Natural killer cell treated with Interleukin-12 subunit alpha and Interleukin-12 subunit beta and Interleukin-15 and Interleukin-18, amount 100 ng/mL, for 72 hours (primary cell): ENCODE measurements at regions not wholly inside any gene's neighbourhood (a gene's known extent, or its start where the extent isn't known, plus 50 kb on each side); places are given as distances from the start of the nearest gene placed in this dataset.
A peak's percentile ranks its signal among the peaks of the same experiment; 100 is the strongest.

ENCODE experiments used
- ATAC-seq, 2 donors: fragments of 150-1000 bp; cut with Tn5 transposase in 1 of 2; sonication (Bioruptor Pico), chemical (Tn5 transposase) in 1 of 2; 2 replicates each; pipeline ENCODE4 v1.10.0; 2021
- DNase-seq: peaks from one replicate; pipeline ENCODE4 v3.0.0; 2022; ENCODE audit warnings: low spot score
- H3K27ac Mint-ChIP-seq, 2 donors: 1 replicate in 1 of 2; 2 replicates in 1 of 2; pipeline ENCODE4 v1.8.0; 2022; ENCODE audit warnings: mixed read lengths in 2 of 2, mild to moderate bottlenecking in 1 of 2, moderate library complexity in 1 of 2
- H3K27me3 Mint-ChIP-seq, 2 donors: 1 replicate in 1 of 2; 2 replicates in 1 of 2; pipeline ENCODE4 v1.8.0; 2022; ENCODE audit warnings: mixed read lengths in 2 of 2
- H3K36me3 Mint-ChIP-seq: one replicate; pipeline ENCODE4 v1.8.0; 2022; ENCODE audit warnings: mixed read lengths
- H3K4me1 Mint-ChIP-seq, 2 donors: 1 replicate in 1 of 2; 2 replicates in 1 of 2; pipeline ENCODE4 v1.8.0; 2022; ENCODE audit warnings: low read depth in 2 of 2, mixed read lengths in 2 of 2, mild to moderate bottlenecking in 1 of 2
- H3K4me3 Mint-ChIP-seq: one replicate; pipeline ENCODE4 v1.8.0; 2022; ENCODE audit warnings: mixed read lengths
- H3K9me3 Mint-ChIP-seq: 2 replicates; pipeline ENCODE4 v1.8.0; 2022; ENCODE audit warnings: mixed read lengths

- peaks cover 5% of the 10 kb centered on the region for H3K36me3 Mint-ChIP-seq
- H3K4me1 Mint-ChIP-seq, result peaks cover 0 to 5% of the 10 kb centered on the region in 2 donors
- no peaks in the 10 kb centered on the region for H3K9me3 Mint-ChIP-seq
- ATAC-seq, result no peak
- DNase-seq, result no peak
- H3K27ac Mint-ChIP-seq, result no peak overlapping the region
- H3K27me3 Mint-ChIP-seq, result peaks cover 5 to 7% of the 10 kb centered on the region in 2 donors
- H3K4me3 Mint-ChIP-seq, result no peak overlapping the region
Measured at GRCh38 chr5:180439911-180440769, 54.0 kb upstream of the CNOT6 start.

- ATAC-seq (peak in 1 of 2 donors; percentile 46), DNase-seq (no peak)
- Mint-ChIP-seq H3K9me3 (no peaks in the 10 kb centered on the region), H3K4me3 (no peak overlapping the region), H3K27ac (no peak overlapping the region), H3K36me3 (peaks cover 5% of the 10 kb centered on the region), H3K4me1 (peaks cover 0 to 5% of the 10 kb centered on the region in 2 donors), H3K27me3 (peaks cover 7 to 17% of the 10 kb centered on the region in 2 donors)
Measured at GRCh38 chr5:180441564-180442051, 52.6 kb upstream of the CNOT6 start.
